ENCODE measurements at regions not wholly inside any gene's neighbourhood (a gene's known extent, or its start where the extent isn't known, plus 50 kb on each side); places are given as distances from the start of the nearest gene placed in this dataset.
A peak's percentile ranks its signal among the peaks of the same experiment; 100 is the strongest.

DNA sequence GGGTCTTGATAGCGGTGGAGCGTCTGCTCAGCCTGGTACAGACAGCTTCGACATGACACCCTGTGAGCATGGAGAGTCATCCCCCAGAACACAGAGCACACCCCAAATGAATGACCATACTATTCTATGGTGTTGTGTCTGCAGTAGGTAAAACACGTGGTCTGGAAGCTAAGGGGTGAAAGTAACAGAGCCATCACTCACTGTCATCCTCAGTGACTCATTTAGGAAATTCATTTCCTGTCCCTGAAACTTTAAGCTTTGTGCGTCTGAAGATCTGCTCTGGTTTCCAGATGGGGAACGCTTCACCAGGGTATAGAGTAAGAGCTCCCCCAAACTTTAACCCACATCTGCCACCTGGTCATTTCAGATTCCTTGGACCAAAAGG lies 94.8 kb upstream of the DISP3 start:
- no TSS peak for BruUV-seq (replicated peaks)
- CTCF ChIA-PET = interaction anchor here (0.6 kb wide), 1 partner anchor 635 kb away, joined by 4 read pairs; the partner anchor contains the start of gene MIIP
- no peaks in the 10 kb centered on the region for H3K36me3 ChIP-seq (ENCODE audit: insufficient read depth, low read length, poor library complexity, severe bottlenecking)
- H3K4me3 ChIP-seq (ENCODE audit: low read depth, low read length, poor library complexity, severe bottlenecking) = no peak overlapping the region
- POLR2A ChIA-PET (ENCODE audit: low non-redundant PET) = no interaction called here
- no peaks in the 10 kb centered on the region for H3K9me3 ChIP-seq (ENCODE audit: low read depth, low read length, poor library complexity, severe bottlenecking)
- H3K27me3 ChIP-seq (replicated peaks; ENCODE audit: insufficient read depth, low read depth, low read length, poor library complexity) = peaks cover 18% of the 10 kb centered on the region
- H3K27ac ChIP-seq (ENCODE audit: low read depth, low read length, poor library complexity, severe bottlenecking) = no peak overlapping the region
- H3K4me1 ChIP-seq (ENCODE audit: insufficient read depth, low read length, poor library complexity, severe bottlenecking) = no peaks in the 10 kb centered on the region
- DNase-seq (ENCODE audit: low spot score) = peak; percentile 54
- intact Hi-C loops (cut with micrococcal nuclease; ENCODE audit: unreplicated experiment) = no loop called here
- TF ChIP-seq EZH2 (IDR thresholded peaks at IDR 0.05; ENCODE audit: borderline replicate concordance, low read depth, low read length, poor library complexity, severe bottlenecking) (no peak), CTCF (conservative IDR thresholded peaks at IDR 0.05; ENCODE audit: low read depth, low read length) (no peak)

DNA sequence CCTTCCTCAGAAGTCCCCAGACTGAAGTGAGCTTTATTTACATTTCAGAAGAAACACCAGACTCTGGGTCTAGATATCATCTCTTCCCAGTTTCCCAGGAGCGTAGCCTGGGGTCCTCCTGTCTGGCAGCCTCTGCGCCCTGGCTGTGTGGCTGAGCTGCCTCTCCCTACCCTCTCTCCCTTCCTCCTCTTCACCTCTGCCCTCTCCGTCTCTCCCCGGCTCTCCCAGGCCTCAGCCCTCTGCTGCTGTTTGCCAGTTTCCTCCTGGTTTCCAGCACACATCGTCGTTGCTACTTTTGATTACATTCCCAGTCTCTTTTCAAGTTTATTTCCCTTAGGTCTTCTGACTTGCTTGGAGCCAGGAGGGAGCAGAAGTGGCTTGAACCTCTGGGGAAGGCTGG lies 91.1 kb upstream of the DISP3 start:
- ChIA-PET POLR2A (ENCODE audit: low non-redundant PET) (no interaction called here), CTCF (no interaction called here)
- Histone ChIP-seq H3K9me3 (ENCODE audit: low read depth, low read length, poor library complexity, severe bottlenecking) (no peaks in the 10 kb centered on the region), H3K27me3 (replicated peaks; ENCODE audit: insufficient read depth, low read depth, low read length, poor library complexity) (peaks cover 33% of the 10 kb centered on the region), H3K27ac (ENCODE audit: low read depth, low read length, poor library complexity, severe bottlenecking) (no peak overlapping the region), H3K4me1 (ENCODE audit: insufficient read depth, low read length, poor library complexity, severe bottlenecking) (no peaks in the 10 kb centered on the region), H3K36me3 (ENCODE audit: insufficient read depth, low read length, poor library complexity, severe bottlenecking) (no peaks in the 10 kb centered on the region), H3K4me3 (ENCODE audit: low read depth, low read length, poor library complexity, severe bottlenecking) (no peak overlapping the region)
- no peak for TF ChIP-seq CTCF (conservative IDR thresholded peaks at IDR 0.05; ENCODE audit: low read depth, low read length)
- no peak for TF ChIP-seq EZH2 (IDR thresholded peaks at IDR 0.05; ENCODE audit: borderline replicate concordance, low read depth, low read length, poor library complexity, severe bottlenecking)
- intact Hi-C loops (cut with micrococcal nuclease; ENCODE audit: unreplicated experiment) = no loop called here
- no peak for DNase-seq (ENCODE audit: low spot score)
- no TSS peak for BruUV-seq (replicated peaks)

GRCh38 chr1:11388617-11389016 lies 90.3 kb upstream of the DISP3 start:
- ChIA-PET CTCF (no interaction called here), POLR2A (ENCODE audit: low non-redundant PET) (no interaction called here)
- BruUV-seq (replicated peaks) = no TSS peak
- no peak overlapping the region for H3K4me3 ChIP-seq (ENCODE audit: low read depth, low read length, poor library complexity, severe bottlenecking)
- no peaks in the 10 kb centered on the region for H3K36me3 ChIP-seq (ENCODE audit: insufficient read depth, low read length, poor library complexity, severe bottlenecking)
- H3K4me1 ChIP-seq (ENCODE audit: insufficient read depth, low read length, poor library complexity, severe bottlenecking) = no peaks in the 10 kb centered on the region
- no peaks in the 10 kb centered on the region for H3K9me3 ChIP-seq (ENCODE audit: low read depth, low read length, poor library complexity, severe bottlenecking)
- TF ChIP-seq CTCF (conservative IDR thresholded peaks at IDR 0.05; ENCODE audit: low read depth, low read length) (no peak), EZH2 (IDR thresholded peaks at IDR 0.05; ENCODE audit: borderline replicate concordance, low read depth, low read length, poor library complexity, severe bottlenecking) (no peak)
- no peak overlapping the region for H3K27ac ChIP-seq (ENCODE audit: low read depth, low read length, poor library complexity, severe bottlenecking)
- DNase-seq (ENCODE audit: low spot score) = no peak
- H3K27me3 ChIP-seq (replicated peaks; ENCODE audit: insufficient read depth, low read depth, low read length, poor library complexity) = peaks cover 33% of the 10 kb centered on the region
- intact Hi-C loops (cut with micrococcal nuclease; ENCODE audit: unreplicated experiment) = no loop called here

Data from A673 (cell line).